Esophagus squamous epithelium (tissue), 5 donors: ENCODE measurements at regions not wholly inside any gene's neighbourhood (a gene's known extent, or its start where the extent isn't known, plus 50 kb on each side); places are given as distances from the start of the nearest gene placed in this dataset.

ENCODE experiments used
- DNase-seq: peaks from one replicate; lab custom pipeline; 2025; lab: John Stamatoyannopoulos, UW
- H3K27ac ChIP-seq, 4 donors: fragments of 200-600 bp; sonication (generic); one replicate each; pipeline ENCODE4 v1.5.1; 2016 to 2019; ENCODE audit warnings: mild to moderate bottlenecking in 1 of 4
- H3K27me3 ChIP-seq, 4 donors: fragments of 200-600 bp; sonication (generic); 1 replicate in 3 of 4; 2 replicates in 1 of 4; pipeline versions ENCODE4 v1.5.1 to v1.6.0; 2017 to 2021; ENCODE audit warnings: antibody characterized with exemption in 1 of 4
- H3K36me3 ChIP-seq, 3 donors: fragments of 200-600 bp; sonication (generic); one replicate each; pipeline ENCODE4 v1.5.1; 2016 to 2019
- H3K4me1 ChIP-seq, 3 donors: fragments of 200-600 bp; sonication (generic); one replicate each; pipeline ENCODE4 v1.5.1; 2017 to 2019
- H3K4me3 ChIP-seq, 4 donors: fragments of 200-600 bp; sonication (generic); 1 replicate in 3 of 4; 2 replicates in 1 of 4; pipeline ENCODE4 v1.5.1; 2016 to 2019; ENCODE audit warnings: mild to moderate bottlenecking in 2 of 4, moderate library complexity in 1 of 4
- H3K9me3 ChIP-seq, 3 donors: fragments of 200-600 bp; sonication (generic); one replicate each; pipeline ENCODE4 v1.5.1; 2016 to 2019
- POLR2A ChIP-seq, 4 donors: fragments of 450-650 bp; IDR thresholded peaks; one replicate each; pipeline ENCODE4 v1.6.1; 2017; ENCODE audit warnings: antibody characterized with exemption in 4 of 4, mild to moderate bottlenecking in 4 of 4, moderate library complexity in 3 of 4
- WGBS, 2 donors: methylation state at CpG; one replicate each; pipeline ENCODE4 v1.1.5; 2018; 5-methylcytosine and 5-hydroxymethylcytosine counted together
- intact Hi-C: fragments of 100-400 bp; cut with DNase I; formaldehyde crosslinking; loops from one replicate; pipeline ENCODE4 v1.15.0; 2022
- TF ChIP-seq, protein P1 (sequence below), 6 experiments: fragments of 450-650 bp in 4 of 6; fragments of 200-600 bp in 2 of 6; sonication (generic) in 2 of 6; IDR thresholded peaks; one replicate each; pipeline ENCODE4 v1.5.1; 2016 to 2019; ENCODE audit warnings: antibody characterized with exemption in 6 of 6, mild to moderate bottlenecking in 4 of 6, moderate library complexity in 4 of 6
- donor health status: DM: yes; HTN: yes; CAD: no.

DNA sequence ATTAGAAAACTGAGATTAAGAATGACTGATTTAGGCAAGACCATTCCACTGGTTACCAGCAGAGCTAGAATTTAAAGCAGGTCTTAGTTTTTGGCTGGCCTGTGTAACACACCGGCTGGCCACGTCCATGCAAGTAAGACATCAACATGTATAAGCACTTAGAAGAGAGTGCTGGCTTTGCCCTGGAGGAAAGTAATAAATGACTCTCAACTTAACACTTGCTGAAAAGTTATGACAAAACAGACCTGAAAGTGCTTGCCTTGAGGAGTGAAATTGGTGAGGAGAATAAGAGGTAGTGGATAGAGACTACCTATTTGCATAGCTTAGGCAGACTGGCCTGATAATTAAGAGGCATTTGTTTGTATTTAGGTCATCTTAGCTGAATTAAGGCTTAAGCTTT lies 165.7 kb upstream of the KCNJ3 start:
- Histone ChIP-seq H3K27me3 (no peaks in the 10 kb centered on the region), H3K4me1 (no peaks in the 10 kb centered on the region), H3K4me3 (no peak overlapping the region), H3K9me3 (no peaks in the 10 kb centered on the region), H3K27ac (no peak overlapping the region), H3K36me3 (no peaks in the 10 kb centered on the region)
- no peak for DNase-seq
- 80 to 92% methylated on average over 2 of the region's 2 CpGs for WGBS, 2 donors
- intact Hi-C loops = no loop called here
- TF ChIP-seq POLR2A (IDR thresholded peaks at IDR 0.05) = no peak
- TF ChIP-seq, protein P1, sequence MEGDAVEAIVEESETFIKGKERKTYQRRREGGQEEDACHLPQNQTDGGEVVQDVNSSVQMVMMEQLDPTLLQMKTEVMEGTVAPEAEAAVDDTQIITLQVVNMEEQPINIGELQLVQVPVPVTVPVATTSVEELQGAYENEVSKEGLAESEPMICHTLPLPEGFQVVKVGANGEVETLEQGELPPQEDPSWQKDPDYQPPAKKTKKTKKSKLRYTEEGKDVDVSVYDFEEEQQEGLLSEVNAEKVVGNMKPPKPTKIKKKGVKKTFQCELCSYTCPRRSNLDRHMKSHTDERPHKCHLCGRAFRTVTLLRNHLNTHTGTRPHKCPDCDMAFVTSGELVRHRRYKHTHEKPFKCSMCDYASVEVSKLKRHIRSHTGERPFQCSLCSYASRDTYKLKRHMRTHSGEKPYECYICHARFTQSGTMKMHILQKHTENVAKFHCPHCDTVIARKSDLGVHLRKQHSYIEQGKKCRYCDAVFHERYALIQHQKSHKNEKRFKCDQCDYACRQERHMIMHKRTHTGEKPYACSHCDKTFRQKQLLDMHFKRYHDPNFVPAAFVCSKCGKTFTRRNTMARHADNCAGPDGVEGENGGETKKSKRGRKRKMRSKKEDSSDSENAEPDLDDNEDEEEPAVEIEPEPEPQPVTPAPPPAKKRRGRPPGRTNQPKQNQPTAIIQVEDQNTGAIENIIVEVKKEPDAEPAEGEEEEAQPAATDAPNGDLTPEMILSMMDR (IDR thresholded peaks at IDR 0.05) = no peak

DNA sequence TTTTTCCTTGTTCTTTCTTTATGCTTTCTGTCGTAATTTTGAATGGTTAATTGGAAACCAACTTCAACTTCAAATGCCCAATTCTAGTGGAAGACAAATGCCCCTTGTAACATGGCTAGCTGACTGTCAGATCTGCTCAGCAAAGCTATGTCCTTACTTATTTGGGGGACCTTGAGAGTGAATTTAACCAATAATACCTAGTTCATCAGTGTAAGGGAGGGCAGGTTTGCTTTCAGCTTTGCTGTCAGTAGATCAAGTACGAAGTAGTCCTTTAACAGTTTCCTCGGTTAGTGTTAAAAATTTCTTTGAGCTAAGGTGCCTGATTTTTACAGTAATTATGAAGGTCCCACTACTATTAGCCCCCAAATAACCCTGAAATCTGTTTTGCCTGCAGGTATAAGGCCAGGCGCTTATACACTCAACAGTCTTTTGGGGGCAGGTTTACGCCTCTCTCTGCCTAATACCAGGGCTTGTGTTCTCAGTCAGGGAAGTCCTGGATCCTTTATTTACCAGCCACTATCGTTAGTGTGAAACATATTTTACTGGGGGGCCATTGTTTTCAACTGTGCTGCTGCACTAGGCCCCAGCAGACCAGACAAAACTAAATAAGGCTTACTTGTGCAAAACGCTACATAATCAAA lies 165.1 kb upstream of the KCNJ3 start:
- Histone ChIP-seq H3K36me3 (no peaks in the 10 kb centered on the region), H3K9me3 (no peaks in the 10 kb centered on the region), H3K27ac (no peak overlapping the region), H3K4me3 (no peak overlapping the region), H3K27me3 (no peaks in the 10 kb centered on the region), H3K4me1 (no peaks in the 10 kb centered on the region)
- WGBS, 2 donors = 66 to 73% methylated on average over 7 of the region's 7 CpGs
- no peak for DNase-seq
- TF ChIP-seq POLR2A (IDR thresholded peaks at IDR 0.05) = no peak
- TF ChIP-seq, protein P1 (IDR thresholded peaks at IDR 0.05) = no peak
- intact Hi-C loops = no loop called here

DNA sequence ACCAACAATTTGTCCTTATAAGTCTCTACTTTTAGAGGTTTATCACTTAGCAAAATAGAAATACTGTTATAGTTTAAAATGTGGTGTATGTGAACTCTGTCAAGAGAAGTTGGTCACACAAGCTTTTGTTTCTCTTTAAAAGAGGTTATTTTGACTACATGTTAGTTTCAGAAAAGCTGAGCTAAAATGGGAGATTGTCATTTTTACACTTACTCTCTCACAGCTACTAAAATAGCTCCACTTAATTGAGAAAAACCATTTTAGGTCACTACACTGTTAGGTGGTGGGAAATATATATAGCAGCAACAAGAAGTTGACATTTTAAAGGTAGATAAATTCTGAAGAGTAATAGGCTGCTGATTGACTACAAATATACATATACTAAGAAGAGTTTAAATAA lies 161.5 kb upstream of the KCNJ3 start:
- Histone ChIP-seq H3K4me1 (no peaks in the 10 kb centered on the region), H3K36me3 (no peaks in the 10 kb centered on the region), H3K27ac (no peak overlapping the region), H3K4me3 (no peak overlapping the region), H3K27me3 (no peaks in the 10 kb centered on the region), H3K9me3 (no peaks in the 10 kb centered on the region)
- no peak for TF ChIP-seq POLR2A (IDR thresholded peaks at IDR 0.05)
- TF ChIP-seq, protein P1 (IDR thresholded peaks at IDR 0.05) = no peak
- intact Hi-C loops = no loop called here
- DNase-seq = no peak

DNA sequence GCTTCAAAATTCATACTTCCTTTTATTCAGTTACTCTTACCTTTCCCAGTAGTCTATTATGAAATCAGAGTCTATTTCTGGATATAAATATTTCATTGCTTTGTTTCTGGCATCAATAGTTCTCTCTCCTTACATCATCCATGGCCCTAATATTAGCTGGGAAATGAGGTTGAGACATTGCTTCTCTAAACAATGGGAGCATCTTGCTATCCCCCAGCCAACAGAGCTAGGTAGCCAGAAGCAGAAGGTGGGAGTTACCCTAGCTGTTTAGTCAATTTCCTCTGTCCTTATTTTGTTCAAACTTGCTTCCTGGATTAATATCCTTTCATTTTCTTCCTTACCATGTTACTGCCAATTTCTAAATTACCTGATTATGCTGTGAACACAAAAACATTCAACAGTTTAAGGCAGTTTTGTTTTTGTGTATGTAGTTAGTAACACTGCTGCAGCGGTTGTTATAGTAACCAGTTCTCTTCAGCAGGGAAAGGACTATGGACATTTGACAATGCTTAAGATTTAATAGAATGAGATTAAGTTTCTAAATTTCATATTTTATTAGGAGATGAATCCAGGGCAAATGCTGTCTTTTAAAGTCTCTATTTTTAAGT lies 160.5 kb upstream of the KCNJ3 start:
- WGBS, 2 donors = 78% methylated on average over 1 of the region's 1 CpG

DNA sequence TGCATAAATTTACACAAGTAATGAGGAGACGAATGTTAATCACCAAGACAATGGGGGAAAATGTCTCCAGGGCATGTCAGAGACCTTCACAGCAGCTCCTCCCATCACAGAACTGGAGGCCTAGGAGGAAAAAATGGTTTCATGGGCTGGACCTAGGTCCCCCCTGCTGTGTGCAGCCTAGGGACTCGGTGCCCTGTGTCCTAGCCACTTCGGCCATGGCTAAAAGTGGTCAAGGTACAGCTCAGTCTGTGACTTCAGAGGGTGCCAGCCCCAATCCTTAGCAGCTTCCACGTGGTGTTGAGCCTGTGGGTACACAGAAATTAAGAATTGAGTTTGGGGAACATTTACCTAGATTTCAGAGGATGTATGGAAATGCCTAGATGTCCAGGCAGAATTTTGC lies 152.2 kb upstream of the KCNJ3 start:
- intact Hi-C loops = no loop called here
- H3K4me1 ChIP-seq = no peaks in the 10 kb centered on the region
- WGBS, 2 donors = 47 to 58% methylated on average over 1 to 4 of the region's 4 CpGs
- H3K4me3 ChIP-seq = no peak overlapping the region
- no peaks in the 10 kb centered on the region for H3K27me3 ChIP-seq
- no peaks in the 10 kb centered on the region for H3K36me3 ChIP-seq
- TF ChIP-seq, protein P1 (IDR thresholded peaks at IDR 0.05) = no peak
- TF ChIP-seq POLR2A (IDR thresholded peaks at IDR 0.05) = no peak
- H3K27ac ChIP-seq = no peak overlapping the region
- H3K9me3 ChIP-seq = peaks cover 0 to 8% (median 0%) of the 10 kb centered on the region in 3 donors
- DNase-seq = no peak

More for the DNA sequence above, 160.5 kb upstream of the KCNJ3 start:
- no peak for DNase-seq
- Histone ChIP-seq H3K4me1 (no peaks in the 10 kb centered on the region), H3K27ac (no peak overlapping the region), H3K9me3 (no peaks in the 10 kb centered on the region), H3K4me3 (no peak overlapping the region), H3K36me3 (no peaks in the 10 kb centered on the region), H3K27me3 (no peaks in the 10 kb centered on the region)
- intact Hi-C loops = no loop called here
- TF ChIP-seq, protein P1 (IDR thresholded peaks at IDR 0.05) = no peak
- TF ChIP-seq POLR2A (IDR thresholded peaks at IDR 0.05) = no peak
